Neural cell (in vitro differentiated cells): ENCODE measurements at regions not wholly inside any gene's neighbourhood (a gene's known extent, or its start where the extent isn't known, plus 50 kb on each side); places are given as distances from the start of the nearest gene placed in this dataset.
A peak's percentile ranks its signal among the peaks of the same experiment; 100 is the strongest.

Experiments used
- H2AFZ ChIP-seq: fragments of 200-600, 300-800 bp; sonication (generic), shearing (Covaris generic); 2 replicates; pipeline ENCODE4 v1.6.0; 2014; ENCODE audit warnings: low read depth, mild to moderate bottlenecking, antibody characterized with exemption, low read length, moderate library complexity
- H3F3A ChIP-seq: fragments of 200-600 bp; shearing (Covaris generic); 2 replicates; pipeline ENCODE4 v1.6.1; 2016; ENCODE audit warnings: mild to moderate bottlenecking, moderate library complexity, mixed read lengths, antibody characterized with exemption, low read length; ENCODE audit not compliant: insufficient read depth, poor library complexity, severe bottlenecking
- H3K27ac ChIP-seq: fragments of 200-600, 300-800 bp; sonication (generic), shearing (Covaris generic); 2 replicates; pipeline ENCODE4 v1.5.1; 2014; ENCODE audit warnings: mild to moderate bottlenecking, low read length, moderate library complexity
- H3K27me3 ChIP-seq: fragments of 300-800, 200-600 bp; sonication (generic), shearing (Covaris generic); 2 replicates; pipeline ENCODE4 v1.6.0; 2014; ENCODE audit warnings: mild to moderate bottlenecking, low read depth, low read length, moderate library complexity; ENCODE audit not compliant: insufficient read depth
- H3K36me3 ChIP-seq: fragments of 300-800, 200-600 bp; sonication (generic), shearing (Covaris generic); 2 replicates; pipeline ENCODE4 v1.5.1; 2014; ENCODE audit warnings: mild to moderate bottlenecking, antibody characterized with exemption, low read length, moderate library complexity; ENCODE audit not compliant: insufficient read depth
- H3K4me2 ChIP-seq: fragments of 300-800, 200-600 bp; sonication (generic), shearing (Covaris generic); 2 replicates; pipeline ENCODE4 v1.6.0; 2014; ENCODE audit warnings: mild to moderate bottlenecking, low read length
- H3K4me3 ChIP-seq: fragments of 300-800, 200-600 bp; sonication (generic), shearing (Covaris generic); 2 replicates; pipeline ENCODE4 v1.5.1; 2014; ENCODE audit warnings: mild to moderate bottlenecking, low read length, moderate library complexity
- H3K79me2 ChIP-seq: fragments of 200-600 bp; shearing (Covaris generic); replicated peaks from 2 replicates; pipeline ENCODE4 v1.6.0; 2014; ENCODE audit warnings: mild to moderate bottlenecking, low read length, moderate library complexity; ENCODE audit not compliant: insufficient read depth
- H3K9ac ChIP-seq: fragments of 300-800, 200-600 bp; sonication (generic), shearing (Covaris generic); 2 replicates; pipeline ENCODE4 v1.6.1; 2016; ENCODE audit warnings: mild to moderate bottlenecking, low read length, mixed read lengths
- H3K9me2 ChIP-seq: fragments of 200-600 bp; shearing (Covaris generic); 2 replicates; pipeline ENCODE4 v1.6.1; 2016; ENCODE audit warnings: mild to moderate bottlenecking, low read length, mixed read lengths; ENCODE audit not compliant: insufficient read depth
- H3K9me3 ChIP-seq: fragments of 200-600, 300-800 bp; sonication (generic), shearing (Covaris generic); 2 replicates; pipeline ENCODE4 v1.6.1; 2016; ENCODE audit warnings: mild to moderate bottlenecking, mixed run types, low read length, moderate library complexity, mixed read lengths
- H4K20me1 ChIP-seq: fragments of 200-600 bp; shearing (Covaris generic); 2 replicates; pipeline ENCODE4 v1.6.1; 2016; ENCODE audit warnings: mild to moderate bottlenecking, mixed run types; ENCODE audit not compliant: insufficient read depth
- EP300 ChIP-seq: fragments of 450-650 bp; conservative IDR thresholded peaks from 2 replicates; pipeline ENCODE4 v1.6.1; 2014; ENCODE audit warnings: antibody characterized with exemption, mild to moderate bottlenecking, moderate library complexity; ENCODE audit not compliant: poor library complexity, severe bottlenecking
- EZH2 ChIP-seq: fragments of 200-600, 300-800 bp; shearing (Covaris generic), sonication (generic); IDR thresholded peaks from 2 replicates; pipeline ENCODE4 v1.6.1; 2014; ENCODE audit warnings: antibody characterized with exemption, low read length, borderline replicate concordance, mild to moderate bottlenecking; ENCODE audit not compliant: insufficient read depth, poor library complexity, severe bottlenecking
- MXI1 ChIP-seq: fragments of 450-650 bp; conservative IDR thresholded peaks from 2 replicates; pipeline ENCODE4 v1.6.1; 2014; ENCODE audit warnings: antibody characterized with exemption, mild to moderate bottlenecking; ENCODE audit not compliant: poor library complexity, severe bottlenecking
- POLR2AphosphoS5 ChIP-seq: IDR thresholded peaks from 2 replicates; pipeline ENCODE4 v1.6.1; 2012
- RAD21 ChIP-seq: fragments of 450-650 bp; conservative IDR thresholded peaks from 2 replicates; pipeline ENCODE4 v1.6.1; 2014; ENCODE audit warnings: antibody characterized with exemption, mild to moderate bottlenecking, moderate library complexity
- SMC3 ChIP-seq: fragments of 450-650 bp; conservative IDR thresholded peaks from 2 replicates; pipeline ENCODE4 v1.6.1; 2014; ENCODE audit warnings: antibody characterized with exemption, mild to moderate bottlenecking, moderate library complexity; ENCODE audit not compliant: poor library complexity
- TAF1 ChIP-seq: IDR thresholded peaks from 2 replicates; pipeline ENCODE4 v1.6.1; 2012; ENCODE audit warnings: low read depth
- TF ChIP-seq, protein P1 (sequence below): fragments of 450-650 bp; IDR thresholded peaks from 2 replicates; pipeline ENCODE4 v1.5.1; 2014; ENCODE audit warnings: antibody characterized with exemption, mild to moderate bottlenecking, moderate library complexity; ENCODE audit not compliant: poor library complexity, severe bottlenecking
- TF ChIP-seq, protein P2 (sequence below): IDR thresholded peaks from 2 replicates; pipeline ENCODE4 v1.6.1; 2012; ENCODE audit warnings: borderline replicate concordance

DNA sequence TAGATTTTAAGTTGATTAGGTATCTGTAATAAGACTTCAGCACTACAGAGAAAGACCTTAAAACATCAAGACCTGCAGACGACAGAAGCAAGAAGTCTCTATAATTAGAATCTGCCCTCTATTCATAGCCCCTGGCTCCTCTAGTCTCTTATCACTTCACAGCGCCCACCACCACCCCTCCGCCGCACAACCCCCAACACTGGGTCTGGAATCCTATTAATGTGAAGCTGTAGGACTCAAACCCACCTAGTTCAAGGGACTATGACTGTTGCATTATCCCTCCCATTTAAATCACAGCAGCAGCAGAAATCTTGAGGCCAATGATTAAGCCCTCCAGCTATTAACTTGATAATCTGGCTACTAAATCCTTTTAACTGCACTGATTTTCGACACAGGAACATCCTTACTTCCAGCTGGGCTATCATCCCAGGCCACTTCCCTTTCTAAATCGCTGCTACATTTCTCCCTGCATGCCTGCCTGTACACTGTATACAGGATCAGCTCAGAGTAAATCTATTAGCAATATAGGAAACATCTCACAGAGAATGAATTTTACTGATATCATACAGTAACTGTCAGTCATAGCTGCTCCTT lies 159.5 kb upstream of the GRAMD2B start:
- Histone ChIP-seq H3K4me3 (no peak overlapping the region), H3K4me2 (no peak overlapping the region), H4K20me1 (no peaks in the 10 kb centered on the region), H3F3A (no peaks in the 10 kb centered on the region), H3K27ac (no peak overlapping the region), H3K9ac (no peak overlapping the region), H3K27me3 (no peaks in the 10 kb centered on the region), H3K9me3 (no peaks in the 10 kb centered on the region), H3K9me2 (no peaks in the 10 kb centered on the region), H3K36me3 (no peaks in the 10 kb centered on the region), H3K79me2 (no peaks in the 10 kb centered on the region), H2AFZ (no peak overlapping the region)
- TF ChIP-seq RAD21 (no peak), POLR2AphosphoS5 (peak; percentile 55), TAF1 (no peak), MXI1 (no peak), SMC3 (peak; percentile 12), EZH2 (no peak), EP300 (no peak)
- TF ChIP-seq, protein P1, sequence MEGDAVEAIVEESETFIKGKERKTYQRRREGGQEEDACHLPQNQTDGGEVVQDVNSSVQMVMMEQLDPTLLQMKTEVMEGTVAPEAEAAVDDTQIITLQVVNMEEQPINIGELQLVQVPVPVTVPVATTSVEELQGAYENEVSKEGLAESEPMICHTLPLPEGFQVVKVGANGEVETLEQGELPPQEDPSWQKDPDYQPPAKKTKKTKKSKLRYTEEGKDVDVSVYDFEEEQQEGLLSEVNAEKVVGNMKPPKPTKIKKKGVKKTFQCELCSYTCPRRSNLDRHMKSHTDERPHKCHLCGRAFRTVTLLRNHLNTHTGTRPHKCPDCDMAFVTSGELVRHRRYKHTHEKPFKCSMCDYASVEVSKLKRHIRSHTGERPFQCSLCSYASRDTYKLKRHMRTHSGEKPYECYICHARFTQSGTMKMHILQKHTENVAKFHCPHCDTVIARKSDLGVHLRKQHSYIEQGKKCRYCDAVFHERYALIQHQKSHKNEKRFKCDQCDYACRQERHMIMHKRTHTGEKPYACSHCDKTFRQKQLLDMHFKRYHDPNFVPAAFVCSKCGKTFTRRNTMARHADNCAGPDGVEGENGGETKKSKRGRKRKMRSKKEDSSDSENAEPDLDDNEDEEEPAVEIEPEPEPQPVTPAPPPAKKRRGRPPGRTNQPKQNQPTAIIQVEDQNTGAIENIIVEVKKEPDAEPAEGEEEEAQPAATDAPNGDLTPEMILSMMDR, result no peak
- TF ChIP-seq, protein P2, sequence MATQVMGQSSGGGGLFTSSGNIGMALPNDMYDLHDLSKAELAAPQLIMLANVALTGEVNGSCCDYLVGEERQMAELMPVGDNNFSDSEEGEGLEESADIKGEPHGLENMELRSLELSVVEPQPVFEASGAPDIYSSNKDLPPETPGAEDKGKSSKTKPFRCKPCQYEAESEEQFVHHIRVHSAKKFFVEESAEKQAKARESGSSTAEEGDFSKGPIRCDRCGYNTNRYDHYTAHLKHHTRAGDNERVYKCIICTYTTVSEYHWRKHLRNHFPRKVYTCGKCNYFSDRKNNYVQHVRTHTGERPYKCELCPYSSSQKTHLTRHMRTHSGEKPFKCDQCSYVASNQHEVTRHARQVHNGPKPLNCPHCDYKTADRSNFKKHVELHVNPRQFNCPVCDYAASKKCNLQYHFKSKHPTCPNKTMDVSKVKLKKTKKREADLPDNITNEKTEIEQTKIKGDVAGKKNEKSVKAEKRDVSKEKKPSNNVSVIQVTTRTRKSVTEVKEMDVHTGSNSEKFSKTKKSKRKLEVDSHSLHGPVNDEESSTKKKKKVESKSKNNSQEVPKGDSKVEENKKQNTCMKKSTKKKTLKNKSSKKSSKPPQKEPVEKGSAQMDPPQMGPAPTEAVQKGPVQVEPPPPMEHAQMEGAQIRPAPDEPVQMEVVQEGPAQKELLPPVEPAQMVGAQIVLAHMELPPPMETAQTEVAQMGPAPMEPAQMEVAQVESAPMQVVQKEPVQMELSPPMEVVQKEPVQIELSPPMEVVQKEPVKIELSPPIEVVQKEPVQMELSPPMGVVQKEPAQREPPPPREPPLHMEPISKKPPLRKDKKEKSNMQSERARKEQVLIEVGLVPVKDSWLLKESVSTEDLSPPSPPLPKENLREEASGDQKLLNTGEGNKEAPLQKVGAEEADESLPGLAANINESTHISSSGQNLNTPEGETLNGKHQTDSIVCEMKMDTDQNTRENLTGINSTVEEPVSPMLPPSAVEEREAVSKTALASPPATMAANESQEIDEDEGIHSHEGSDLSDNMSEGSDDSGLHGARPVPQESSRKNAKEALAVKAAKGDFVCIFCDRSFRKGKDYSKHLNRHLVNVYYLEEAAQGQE, result no peak

DNA sequence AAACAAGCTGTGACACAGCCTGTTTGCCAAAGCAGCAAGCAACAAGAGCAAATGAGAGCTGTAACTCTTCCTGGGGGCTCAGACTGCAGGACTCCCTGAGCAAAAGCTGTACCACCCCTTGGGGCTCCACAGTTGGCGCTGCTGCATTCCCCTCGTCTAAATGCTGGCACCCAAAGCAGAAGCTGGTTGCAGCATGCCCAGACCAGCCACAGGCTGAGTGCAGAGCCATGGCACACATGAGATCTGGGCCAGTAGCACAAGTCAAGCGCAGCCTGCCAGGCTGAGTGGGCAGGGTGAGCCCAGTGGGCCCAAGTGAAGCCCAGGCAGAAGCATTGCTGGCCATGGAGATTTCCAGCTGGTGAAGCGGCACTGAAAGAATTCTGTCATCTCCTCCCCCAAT lies 157.3 kb upstream of the GRAMD2B start:
- H3K9me2 ChIP-seq, result no peaks in the 10 kb centered on the region
- no peaks in the 10 kb centered on the region for H3K27me3 ChIP-seq
- no peaks in the 10 kb centered on the region for H3K9me3 ChIP-seq
- H3K9ac ChIP-seq, result no peak overlapping the region
- H3K4me3 ChIP-seq, result no peak overlapping the region
- no peaks in the 10 kb centered on the region for H3K36me3 ChIP-seq
- H3K79me2 ChIP-seq, result no peaks in the 10 kb centered on the region
- no peaks in the 10 kb centered on the region for H3F3A ChIP-seq
- H3K4me2 ChIP-seq, result no peak overlapping the region
- H2AFZ ChIP-seq, result no peak overlapping the region
- no peak for TF ChIP-seq SMC3
- TF ChIP-seq MXI1, result no peak
- TF ChIP-seq TAF1, result no peak
- no peak for TF ChIP-seq RAD21
- no peak for TF ChIP-seq POLR2AphosphoS5
- TF ChIP-seq, protein P2, result no peak
- TF ChIP-seq, protein P1, result no peak
- TF ChIP-seq EZH2, result no peak
- no peak for TF ChIP-seq EP300
- no peak overlapping the region for H3K27ac ChIP-seq
- H4K20me1 ChIP-seq, result no peaks in the 10 kb centered on the region
